ENCODE measurements at regions not wholly inside any gene's neighbourhood (a gene's known extent, or its start where the extent isn't known, plus 50 kb on each side); places are given as distances from the start of the nearest gene placed in this dataset.

DNA sequence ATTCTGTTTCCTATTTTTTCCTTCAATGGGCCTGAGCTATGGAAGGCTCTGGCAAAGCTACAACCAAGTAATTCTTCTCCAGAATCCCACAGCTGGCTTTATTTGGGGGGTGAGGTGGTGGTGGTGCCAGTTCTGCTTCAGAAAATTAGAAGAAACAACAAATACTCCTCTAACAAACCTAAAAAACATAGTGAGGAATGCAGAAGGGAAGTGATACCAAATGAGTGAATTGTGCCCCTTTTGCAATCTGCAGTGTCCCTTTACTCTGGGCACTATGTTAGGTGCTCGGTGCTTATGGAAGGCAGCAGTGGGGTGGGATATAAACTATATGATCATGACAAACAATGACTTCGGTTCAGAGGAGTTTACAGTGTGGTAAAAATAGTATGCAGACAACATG is 90.4 kb upstream of the ROPN1 start:
- no peak overlapping the region for H2AFZ ChIP-seq (ENCODE audit: low read depth, low read length)
- DNase-seq (ENCODE audit: low read depth, low spot score) (no peak), FAIRE-seq (no peak)
- peaks cover 0 to 4% of the 10 kb centered on the region in 2 experiments for H3K27me3 ChIP-seq (ENCODE audit: control insufficient read depth in 2 of 2, insufficient read depth in 2 of 2, low read length in 2 of 2)
- no peaks in the 10 kb centered on the region for H3K79me2 ChIP-seq (ENCODE audit: control insufficient read depth, insufficient read depth, low read length)
- no peaks in the 10 kb centered on the region for H3K36me3 ChIP-seq (ENCODE audit: control insufficient read depth in 2 of 2, extremely low read depth in 1 of 2, insufficient read depth in 2 of 2, low read length in 2 of 2)
- H3K9ac ChIP-seq (replicated peaks; ENCODE audit: extremely low read depth, insufficient read depth, low read length): no peak overlapping the region
- H4K20me1 ChIP-seq (replicated peaks; ENCODE audit: control insufficient read depth, extremely low read depth, insufficient read depth, low read length): no peaks in the 10 kb centered on the region
- H3K9me1 ChIP-seq (replicated peaks; ENCODE audit: control insufficient read depth, extremely low read depth, insufficient read depth, low read length): no peaks in the 10 kb centered on the region
- ChIA-PET POLR2A (no interaction called here), CTCF (interaction anchor here (1.4 to 4.5 kb wide), 2 partner anchors 13 to 67 kb away, joined by 3 to 48 read pairs; no protein-coding TSS in a partner anchor)
- no peaks in the 10 kb centered on the region for H3K4me1 ChIP-seq (ENCODE audit: control insufficient read depth, extremely low read depth, insufficient read depth, low read length)
- H3K4me3 ChIP-seq (replicated peaks in 1 of 3; ENCODE audit: insufficient read depth in 1 of 3, low read depth in 1 of 3, low read length in 3 of 3): no peak overlapping the region
- no peaks in the 10 kb centered on the region for H3K9me3 ChIP-seq (replicated peaks; ENCODE audit: control insufficient read depth, insufficient read depth, low read length)
- TF ChIP-seq EZH2 (IDR thresholded peaks at IDR 0.05; ENCODE audit: borderline replicate concordance, low read depth, low read length, severe bottlenecking): no peak
- TF ChIP-seq POLR2AphosphoS5 (IDR thresholded peaks at IDR 0.05; ENCODE audit: insufficient read depth, low read depth, low read length): no peak
- no peak overlapping the region for H3K27ac ChIP-seq (ENCODE audit: insufficient read depth, low read depth, low read length)
- BruUV-seq (replicated peaks): no TSS peak
- no peak overlapping the region for H3K4me2 ChIP-seq (ENCODE audit: insufficient read depth, low read length)
- dilution Hi-C loops (cut with MboI; ENCODE audit: extremely low pct_ligation_motif_present, low sequenced_read_pairs) (no loop called here), intact Hi-C loops (cut with micrococcal nuclease) (no loop called here)

DNA sequence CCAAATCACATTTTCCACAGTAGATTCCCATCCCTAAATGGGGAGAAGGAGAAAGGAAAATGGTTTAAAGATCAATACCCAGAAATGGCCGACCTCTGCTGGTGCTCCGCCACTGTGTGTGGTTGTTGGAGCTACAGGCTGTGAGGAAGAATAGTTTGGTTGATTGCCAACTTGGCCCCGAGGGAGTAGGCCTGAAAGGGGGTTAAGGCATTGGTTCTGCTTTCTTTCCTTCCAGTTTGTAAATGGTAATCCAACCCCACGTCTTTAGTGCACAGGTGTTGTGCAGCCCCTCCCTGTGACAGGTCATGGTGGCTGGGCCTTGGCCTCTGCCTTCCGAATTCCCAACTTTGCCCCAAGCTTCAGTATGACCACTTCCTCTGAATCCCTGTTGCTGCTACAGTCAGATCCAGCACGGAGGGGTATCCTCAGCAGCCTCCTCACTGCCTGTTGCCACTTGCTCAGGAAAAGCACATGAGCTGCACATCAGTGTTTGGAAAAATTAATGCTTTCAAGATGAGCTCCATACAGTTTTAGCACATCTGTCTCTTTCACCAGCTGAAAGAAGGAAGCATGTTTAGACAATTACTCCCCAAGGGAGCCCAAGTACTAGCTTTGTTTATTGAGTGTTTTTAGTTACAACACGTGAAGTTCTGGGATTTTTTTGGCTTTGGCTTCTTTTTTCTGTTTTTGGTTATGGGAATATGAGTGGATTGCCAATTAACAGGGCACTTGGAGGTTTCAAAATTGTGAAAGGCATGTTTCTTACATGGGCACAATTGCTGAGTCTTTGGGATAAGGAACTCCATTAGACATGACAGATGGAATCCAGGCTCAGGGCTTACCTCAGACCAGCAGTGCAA is 92.3 kb upstream of the ROPN1 start:
- Histone ChIP-seq H3K36me3 (ENCODE audit: control insufficient read depth in 2 of 2, extremely low read depth in 1 of 2, insufficient read depth in 2 of 2, low read length in 2 of 2) (no peaks in the 10 kb centered on the region), H3K9me3 (replicated peaks; ENCODE audit: control insufficient read depth, insufficient read depth, low read length) (no peaks in the 10 kb centered on the region), H3K4me3 (replicated peaks in 1 of 3; ENCODE audit: insufficient read depth in 1 of 3, low read depth in 1 of 3, low read length in 3 of 3) (no peak overlapping the region), H3K27ac (ENCODE audit: insufficient read depth, low read depth, low read length) (no peak overlapping the region), H3K9ac (replicated peaks; ENCODE audit: extremely low read depth, insufficient read depth, low read length) (no peak overlapping the region), H3K9me1 (replicated peaks; ENCODE audit: control insufficient read depth, extremely low read depth, insufficient read depth, low read length) (no peaks in the 10 kb centered on the region), H3K79me2 (ENCODE audit: control insufficient read depth, insufficient read depth, low read length) (no peaks in the 10 kb centered on the region), H2AFZ (ENCODE audit: low read depth, low read length) (no peak overlapping the region), H3K4me2 (ENCODE audit: insufficient read depth, low read length) (no peak overlapping the region), H4K20me1 (replicated peaks; ENCODE audit: control insufficient read depth, extremely low read depth, insufficient read depth, low read length) (no peaks in the 10 kb centered on the region), H3K27me3 (ENCODE audit: control insufficient read depth in 2 of 2, insufficient read depth in 2 of 2, low read length in 2 of 2) (peaks cover 0 to 4% of the 10 kb centered on the region in 2 experiments), H3K4me1 (ENCODE audit: control insufficient read depth, extremely low read depth, insufficient read depth, low read length) (no peaks in the 10 kb centered on the region)
- TF ChIP-seq GATA2 (IDR thresholded peaks at IDR 0.05; ENCODE audit: insufficient read depth, insufficient read length, low read depth, low read length) (no peak), MAX (IDR thresholded peaks at IDR 0.05; ENCODE audit: insufficient read depth, insufficient read length) (no peak), FOS (IDR thresholded peaks at IDR 0.05; ENCODE audit: borderline replicate concordance, insufficient read depth, low read length) (no peak), EZH2 (IDR thresholded peaks at IDR 0.05; ENCODE audit: borderline replicate concordance, low read depth, low read length, severe bottlenecking) (no peak), JUN (IDR thresholded peaks at IDR 0.05; ENCODE audit: borderline replicate concordance, insufficient read depth, insufficient read length, low read depth) (no peak), POLR2AphosphoS5 (IDR thresholded peaks at IDR 0.05; ENCODE audit: insufficient read depth, low read depth, low read length) (no peak), MYC (IDR thresholded peaks at IDR 0.05; ENCODE audit: low read depth, low read length) (no peak), POLR2A (IDR thresholded peaks at IDR 0.05; ENCODE audit: low read depth, low read length) (no peak)
- TF ChIP-seq, protein P1, sequence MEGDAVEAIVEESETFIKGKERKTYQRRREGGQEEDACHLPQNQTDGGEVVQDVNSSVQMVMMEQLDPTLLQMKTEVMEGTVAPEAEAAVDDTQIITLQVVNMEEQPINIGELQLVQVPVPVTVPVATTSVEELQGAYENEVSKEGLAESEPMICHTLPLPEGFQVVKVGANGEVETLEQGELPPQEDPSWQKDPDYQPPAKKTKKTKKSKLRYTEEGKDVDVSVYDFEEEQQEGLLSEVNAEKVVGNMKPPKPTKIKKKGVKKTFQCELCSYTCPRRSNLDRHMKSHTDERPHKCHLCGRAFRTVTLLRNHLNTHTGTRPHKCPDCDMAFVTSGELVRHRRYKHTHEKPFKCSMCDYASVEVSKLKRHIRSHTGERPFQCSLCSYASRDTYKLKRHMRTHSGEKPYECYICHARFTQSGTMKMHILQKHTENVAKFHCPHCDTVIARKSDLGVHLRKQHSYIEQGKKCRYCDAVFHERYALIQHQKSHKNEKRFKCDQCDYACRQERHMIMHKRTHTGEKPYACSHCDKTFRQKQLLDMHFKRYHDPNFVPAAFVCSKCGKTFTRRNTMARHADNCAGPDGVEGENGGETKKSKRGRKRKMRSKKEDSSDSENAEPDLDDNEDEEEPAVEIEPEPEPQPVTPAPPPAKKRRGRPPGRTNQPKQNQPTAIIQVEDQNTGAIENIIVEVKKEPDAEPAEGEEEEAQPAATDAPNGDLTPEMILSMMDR (IDR thresholded peaks at IDR 0.05; ENCODE audit: extremely low read depth in 1 of 2, insufficient read depth in 1 of 2, low read depth in 1 of 2, low read length in 2 of 2): no peak
- POLR2A ChIA-PET: no interaction called here
- FAIRE-seq (no peak), DNase-seq (ENCODE audit: low read depth, low spot score) (no peak)
- CTCF ChIA-PET: interaction anchor here (1.2 to 1.6 kb wide), 2 partner anchors 68 to 197 kb away, joined by 3 to 6 read pairs; no protein-coding TSS in a partner anchor
- BruUV-seq (replicated peaks): no TSS peak
- dilution Hi-C loops (cut with MboI; ENCODE audit: extremely low pct_ligation_motif_present, low sequenced_read_pairs): no loop called here
- intact Hi-C loops (cut with micrococcal nuclease): no loop called here
